Ishikawa (cell line): ENCODE measurements at regions not wholly inside any gene's neighbourhood (a gene's known extent, or its start where the extent isn't known, plus 50 kb on each side); places are given as distances from the start of the nearest gene placed in this dataset.
A peak's percentile ranks its signal among the peaks of the same experiment; 100 is the strongest.

Experiments used
- CEBPB ChIP-seq: IDR thresholded peaks from 2 replicates; pipeline ENCODE4 v1.6.1; 2012
- CREB1 ChIP-seq: IDR thresholded peaks from 2 replicates; pipeline ENCODE4 v1.6.1; 2012; ENCODE audit warnings: low read depth
- EGR1 ChIP-seq: IDR thresholded peaks from 2 replicates; pipeline ENCODE4 v1.6.1; 2012
- EP300 ChIP-seq: IDR thresholded peaks from 2 replicates; pipeline ENCODE4 v1.6.1; 2012; ENCODE audit warnings: borderline replicate concordance
- FOXM1 ChIP-seq: IDR thresholded peaks from 2 replicates; pipeline ENCODE4 v1.6.1; 2012; ENCODE audit warnings: low read depth, borderline replicate concordance
- NFIC ChIP-seq: IDR thresholded peaks from 2 replicates; pipeline ENCODE4 v1.6.1; 2012
- RAD21 ChIP-seq: IDR thresholded peaks from 2 replicates; pipeline ENCODE4 v1.6.1; 2012; ENCODE audit warnings: low read depth
- REST ChIP-seq: IDR thresholded peaks from 2 replicates; pipeline ENCODE4 v1.6.1; 2012; ENCODE audit warnings: low read depth, mild to moderate bottlenecking
- TAF1 ChIP-seq: IDR thresholded peaks from 2 replicates; pipeline ENCODE4 v1.6.1; 2012; ENCODE audit warnings: low read depth, mild to moderate bottlenecking
- TCF12 ChIP-seq: IDR thresholded peaks from 2 replicates; pipeline ENCODE4 v1.6.1; 2012; ENCODE audit warnings: low read depth
- TEAD4 ChIP-seq: IDR thresholded peaks from 2 replicates; pipeline ENCODE4 v1.6.1; 2012
- YY1 ChIP-seq: IDR thresholded peaks from 2 replicates; pipeline ENCODE4 v1.6.1; 2012; ENCODE audit warnings: low read depth
- ZBTB7A ChIP-seq: IDR thresholded peaks from 2 replicates; pipeline ENCODE4 v1.6.1; 2012; ENCODE audit warnings: low read depth
- TF ChIP-seq, protein P1 (sequence below): IDR thresholded peaks from 2 replicates; pipeline ENCODE4 v1.6.1; 2012
- TF ChIP-seq, protein P2 (sequence below): IDR thresholded peaks from 2 replicates; pipeline ENCODE4 v1.6.1; 2012

DNA sequence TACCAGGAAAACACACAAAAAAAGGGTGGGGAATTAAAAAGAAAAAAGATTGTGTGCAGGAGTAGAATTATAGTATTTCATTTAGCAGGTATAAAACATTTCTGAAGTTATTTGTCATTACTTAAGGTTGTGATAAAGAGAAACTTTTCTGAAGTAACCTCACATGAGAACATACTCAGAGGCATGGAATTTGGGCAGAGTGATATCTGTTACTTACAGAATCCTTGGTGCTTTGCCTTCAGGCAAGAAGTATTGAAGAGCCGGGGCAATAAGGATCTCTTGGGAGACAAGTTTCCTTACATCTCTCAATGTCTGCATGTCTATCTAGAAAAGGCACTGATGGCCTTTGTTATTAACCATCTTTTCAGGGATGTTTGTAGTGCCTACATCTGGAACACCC lies 179.7 kb upstream of the ROBO1 start:
- TF ChIP-seq CEBPB (no peak), ZBTB7A (no peak), EGR1 (no peak), TEAD4 (no peak), RAD21 (no peak), YY1 (no peak), FOXM1 (no peak)

DNA sequence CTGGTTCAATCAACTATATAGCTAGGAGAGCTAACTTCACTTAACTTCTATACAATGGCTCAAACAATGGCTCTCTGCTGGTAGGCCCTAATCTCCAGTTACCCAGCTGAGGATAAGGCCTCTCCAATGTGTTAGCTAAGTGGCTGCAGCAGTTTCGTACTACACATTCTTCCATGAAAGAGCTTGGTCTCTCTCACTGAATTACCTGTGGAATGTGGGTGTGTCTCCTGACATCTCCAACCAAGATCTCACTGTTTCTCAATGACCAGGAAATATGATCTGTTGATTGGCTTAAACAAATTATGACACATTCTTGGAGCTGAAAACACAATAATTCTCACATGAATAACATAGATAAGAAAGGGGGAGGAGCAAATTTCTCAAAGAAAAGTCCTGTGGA lies 169.8 kb upstream of the ROBO1 start:
- TF ChIP-seq EGR1, result no peak
- peak; percentile 99 for TF ChIP-seq EP300
- TF ChIP-seq FOXM1, result peak; percentile 98
- TF ChIP-seq TAF1, result peak; percentile 37; the same call in 1 of the 2 replicates
- no peak for TF ChIP-seq REST
- peak; percentile 42 for TF ChIP-seq RAD21
- TF ChIP-seq, protein P1, sequence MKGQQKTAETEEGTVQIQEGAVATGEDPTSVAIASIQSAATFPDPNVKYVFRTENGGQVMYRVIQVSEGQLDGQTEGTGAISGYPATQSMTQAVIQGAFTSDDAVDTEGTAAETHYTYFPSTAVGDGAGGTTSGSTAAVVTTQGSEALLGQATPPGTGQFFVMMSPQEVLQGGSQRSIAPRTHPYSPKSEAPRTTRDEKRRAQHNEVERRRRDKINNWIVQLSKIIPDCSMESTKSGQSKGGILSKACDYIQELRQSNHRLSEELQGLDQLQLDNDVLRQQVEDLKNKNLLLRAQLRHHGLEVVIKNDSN, result peak; percentile 32; the same call in 1 of the 2 replicates
- peak; percentile 92 for TF ChIP-seq CEBPB
- peak; percentile 99 for TF ChIP-seq TEAD4
- no peak for TF ChIP-seq CREB1
- TF ChIP-seq ZBTB7A, result no peak
- peak; percentile 51; the same call in 1 of the 2 replicates for TF ChIP-seq YY1
- TF ChIP-seq TCF12, result peak; percentile 98
- TF ChIP-seq NFIC, result peak; percentile 99
- TF ChIP-seq, protein P2, sequence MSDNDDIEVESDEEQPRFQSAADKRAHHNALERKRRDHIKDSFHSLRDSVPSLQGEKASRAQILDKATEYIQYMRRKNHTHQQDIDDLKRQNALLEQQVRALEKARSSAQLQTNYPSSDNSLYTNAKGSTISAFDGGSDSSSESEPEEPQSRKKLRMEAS, result peak; percentile 56; the same call in 1 of the 2 replicates

- TF ChIP-seq CEBPB (no peak), RAD21 (peak; percentile 33; the same call in 1 of the 2 replicates), TAF1 (no peak), REST (no peak), FOXM1 (peak; percentile 95), NFIC (peak; percentile 95), TEAD4 (peak; percentile 87), EP300 (peak; percentile 98), EGR1 (peak; percentile 59; the same call in 1 of the 2 replicates), YY1 (0 out of 2 replicates have a peak, but pooled peaks have one; percentile 37), ZBTB7A (no peak), CREB1 (no peak), TCF12 (peak; percentile 98)
- TF ChIP-seq, protein P1, result no peak
- TF ChIP-seq, protein P2, result peak; percentile 89
Measured at GRCh38 chr3:79930196-79930595, 162.4 kb upstream of the ROBO1 start.

DNA sequence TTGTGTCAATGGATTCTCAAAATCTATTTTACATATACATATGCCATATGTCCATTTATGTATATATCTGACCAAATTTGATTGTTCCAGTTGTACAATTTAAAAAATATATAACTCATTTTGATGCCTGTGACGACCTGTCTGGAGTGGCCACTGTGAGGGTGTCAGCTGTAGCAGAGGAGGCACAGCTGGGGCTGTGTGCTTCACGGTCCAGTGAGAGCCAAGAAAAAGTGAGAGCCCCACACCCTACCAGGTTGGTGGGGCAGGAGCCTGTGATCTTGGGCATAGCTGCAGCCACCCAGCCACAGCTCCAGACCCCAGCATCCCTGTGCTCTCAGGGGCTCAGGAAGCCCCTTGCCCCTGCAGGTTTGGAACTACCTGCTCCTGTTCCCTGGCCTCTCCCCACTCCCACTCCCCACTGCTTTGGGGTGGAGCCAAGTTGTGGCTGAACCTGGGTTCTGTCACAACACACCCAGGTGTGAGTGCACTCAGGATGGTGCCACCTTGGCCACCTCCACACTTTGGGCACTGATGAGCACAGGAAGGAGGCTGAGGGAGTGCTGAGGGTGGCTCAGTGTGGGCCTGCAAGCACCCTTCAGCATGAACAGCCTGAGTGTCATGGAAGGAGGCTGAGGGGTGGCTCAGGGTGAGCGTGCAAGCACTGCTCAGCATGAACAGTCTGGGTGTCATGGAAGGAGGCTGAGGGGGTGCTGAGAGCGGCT lies 161.1 kb upstream of the ROBO1 start:
- 0 out of 2 replicates have a peak, but pooled peaks have one; percentile 7 for TF ChIP-seq RAD21
- no peak for TF ChIP-seq REST
- TF ChIP-seq ZBTB7A, result peak; percentile 38; the same call in 1 of the 2 replicates
- peak; percentile 54; the same call in 1 of the 2 replicates for TF ChIP-seq FOXM1
- TF ChIP-seq CREB1, result no peak
- TF ChIP-seq YY1, result 0 out of 2 replicates have a peak, but pooled peaks have one; percentile 29
- TF ChIP-seq TCF12, result peak; percentile 70
- no peak for TF ChIP-seq EGR1
- TF ChIP-seq TEAD4, result no peak
- TF ChIP-seq EP300, result peak; percentile 75
- no peak for TF ChIP-seq TAF1
- no peak for TF ChIP-seq CEBPB
- TF ChIP-seq, protein P2, result peak; percentile 38; the same call in 1 of the 2 replicates
- peak; percentile 46; the same call in 1 of the 2 replicates for TF ChIP-seq NFIC
- TF ChIP-seq, protein P1, result no peak
